NCI-H526 (cell line): ENCODE measurements at regions not wholly inside any gene's neighbourhood (a gene's known extent, or its start where the extent isn't known, plus 50 kb on each side); places are given as distances from the start of the nearest gene placed in this dataset.
"Not testable (repeated sequence)": the region's sequence is repeated elsewhere in the genome, so short reads cannot be mapped to it uniquely, and the experiment has no call there.

Experiments
- DNase-seq, 2 experiments: peaks; one replicate each; lab custom pipeline; 2025; lab: John Stamatoyannopoulos, UW

GRCh38 chr10:53162856-53163255 lies 390.3 kb upstream of the MBL2 start:
- no peak for DNase-seq

GRCh38 chr10:53161231-53161630 lies 388.6 kb upstream of the MBL2 start:
- DNase-seq = no peak

- DNase-seq = not testable (repeated sequence)
Measured at GRCh38 chr10:53155674-53156073, 383.1 kb upstream of the MBL2 start.

GRCh38 chr10:53153831-53154230 lies 381.2 kb upstream of the MBL2 start:
- no peak for DNase-seq

GRCh38 chr10:53140506-53140905 lies 367.9 kb upstream of the MBL2 start:
- no peak for DNase-seq

- DNase-seq = no peak
Measured at GRCh38 chr10:53135897-53136253, 363.3 kb upstream of the MBL2 start.

GRCh38 chr10:53135213-53135896 lies 362.8 kb upstream of the MBL2 start:
- no peak for DNase-seq

- no peak for DNase-seq
Measured at GRCh38 chr10:53134050-53134449, 361.5 kb upstream of the MBL2 start.

- DNase-seq = no peak
Measured at GRCh38 chr10:53130337-53130736, 357.8 kb upstream of the MBL2 start.

- no peak for DNase-seq
Measured at GRCh38 chr10:53127686-53128085, 355.1 kb upstream of the MBL2 start.

GRCh38 chr10:53123311-53123710 lies 350.7 kb upstream of the MBL2 start:
- no peak for DNase-seq

- no peak for DNase-seq
Measured at GRCh38 chr10:53122281-53122680, 349.7 kb upstream of the MBL2 start.

GRCh38 chr10:53115660-53116059 lies 343.1 kb upstream of the MBL2 start:
- no peak for DNase-seq

GRCh38 chr10:53111529-53111928 lies 338.9 kb upstream of the MBL2 start:
- DNase-seq = no peak

GRCh38 chr10:53109320-53109719 lies 336.7 kb upstream of the MBL2 start:
- no peak for DNase-seq

- no peak for DNase-seq
Measured at GRCh38 chr10:53108317-53108934, 335.8 kb upstream of the MBL2 start.

- DNase-seq = no peak
Measured at GRCh38 chr10:53107711-53108110, 335.1 kb upstream of the MBL2 start.

GRCh38 chr10:53102424-53102823 lies 329.8 kb upstream of the MBL2 start:
- DNase-seq = no peak

GRCh38 chr10:53093878-53094277 lies 321.3 kb upstream of the MBL2 start:
- DNase-seq = no peak

GRCh38 chr10:53091574-53091973 lies 319.0 kb upstream of the MBL2 start:
- no peak for DNase-seq

- no peak for DNase-seq
Measured at GRCh38 chr10:53088961-53089360, 316.4 kb upstream of the MBL2 start.

- DNase-seq = no peak
Measured at GRCh38 chr10:53079283-53079682, 306.7 kb upstream of the MBL2 start.

- DNase-seq = no peak
Measured at GRCh38 chr10:53076948-53077347, 304.4 kb upstream of the MBL2 start.

- no peak for DNase-seq
Measured at GRCh38 chr10:53075469-53075868, 302.9 kb upstream of the MBL2 start.
